ENCODE measurements at regions not wholly inside any gene's neighbourhood (a gene's known extent, or its start where the extent isn't known, plus 50 kb on each side); places are given as distances from the start of the nearest gene placed in this dataset.

DNA sequence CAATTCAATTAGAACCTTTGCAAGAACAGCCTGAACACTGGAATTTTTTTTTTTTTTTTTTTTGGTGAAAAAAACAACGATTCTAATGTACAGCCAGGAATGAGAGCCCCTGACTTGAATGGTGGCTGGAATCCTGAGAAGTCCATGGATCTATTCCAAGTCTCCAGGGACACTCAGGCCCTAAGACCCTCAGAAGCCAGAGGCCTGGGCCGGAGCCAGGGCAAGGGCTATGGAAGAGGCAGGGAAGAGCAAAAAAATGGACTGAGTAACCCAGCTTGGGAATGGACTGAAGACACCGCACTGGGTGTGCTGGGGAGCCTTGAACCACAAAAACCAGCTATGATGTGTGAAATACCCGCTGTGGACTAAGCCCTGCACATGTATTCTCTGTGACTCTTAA is 60.3 kb upstream of the LHX1 start:
- TF ChIP-seq, protein P1, sequence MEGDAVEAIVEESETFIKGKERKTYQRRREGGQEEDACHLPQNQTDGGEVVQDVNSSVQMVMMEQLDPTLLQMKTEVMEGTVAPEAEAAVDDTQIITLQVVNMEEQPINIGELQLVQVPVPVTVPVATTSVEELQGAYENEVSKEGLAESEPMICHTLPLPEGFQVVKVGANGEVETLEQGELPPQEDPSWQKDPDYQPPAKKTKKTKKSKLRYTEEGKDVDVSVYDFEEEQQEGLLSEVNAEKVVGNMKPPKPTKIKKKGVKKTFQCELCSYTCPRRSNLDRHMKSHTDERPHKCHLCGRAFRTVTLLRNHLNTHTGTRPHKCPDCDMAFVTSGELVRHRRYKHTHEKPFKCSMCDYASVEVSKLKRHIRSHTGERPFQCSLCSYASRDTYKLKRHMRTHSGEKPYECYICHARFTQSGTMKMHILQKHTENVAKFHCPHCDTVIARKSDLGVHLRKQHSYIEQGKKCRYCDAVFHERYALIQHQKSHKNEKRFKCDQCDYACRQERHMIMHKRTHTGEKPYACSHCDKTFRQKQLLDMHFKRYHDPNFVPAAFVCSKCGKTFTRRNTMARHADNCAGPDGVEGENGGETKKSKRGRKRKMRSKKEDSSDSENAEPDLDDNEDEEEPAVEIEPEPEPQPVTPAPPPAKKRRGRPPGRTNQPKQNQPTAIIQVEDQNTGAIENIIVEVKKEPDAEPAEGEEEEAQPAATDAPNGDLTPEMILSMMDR (IDR thresholded peaks at IDR 0.05), result no peak
- TF ChIP-seq POLR2A (IDR thresholded peaks at IDR 0.05), result no peak
- no peak for TF ChIP-seq POLR2AphosphoS5 (IDR thresholded peaks at IDR 0.05)
- no peak for TF ChIP-seq EP300 (IDR thresholded peaks at IDR 0.05)
